ENCODE measurements at regions not wholly inside any gene's neighbourhood (a gene's known extent, or its start where the extent isn't known, plus 50 kb on each side); places are given as distances from the start of the nearest gene placed in this dataset.

DNA sequence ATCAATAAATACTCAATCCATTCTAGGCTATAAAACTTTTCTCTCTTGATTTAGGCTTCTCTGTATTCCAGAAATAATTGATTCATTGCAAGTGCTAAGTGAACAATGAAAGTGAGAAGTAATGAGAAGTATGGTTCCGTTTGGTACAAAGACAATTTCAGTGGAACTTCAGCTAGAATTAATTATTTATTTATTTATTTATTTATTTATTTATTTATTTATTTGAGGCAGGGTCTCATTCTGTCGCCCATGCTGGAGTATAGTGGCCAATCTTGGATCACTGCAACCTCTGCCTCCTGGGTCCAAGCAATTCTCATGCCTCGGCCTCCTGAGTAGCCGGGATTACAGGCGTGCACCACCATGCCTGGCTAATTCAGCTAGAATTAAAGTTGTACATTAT is 262.1 kb downstream of the B3GLCT start:
- H3K9me3 ChIP-seq (ENCODE audit: control insufficient read depth, insufficient read depth, low read length) = 0 out of 2 replicates have a peak, but pooled peaks cover 3% of the 10 kb centered on the region
- no peaks in the 10 kb centered on the region for H3K4me1 ChIP-seq (ENCODE audit: insufficient read depth, low read length)
- no peak overlapping the region for H3K9ac ChIP-seq (ENCODE audit: low read depth, low read length)
- no peaks in the 10 kb centered on the region for H3K36me3 ChIP-seq (ENCODE audit: insufficient read depth, low read length)

DNA sequence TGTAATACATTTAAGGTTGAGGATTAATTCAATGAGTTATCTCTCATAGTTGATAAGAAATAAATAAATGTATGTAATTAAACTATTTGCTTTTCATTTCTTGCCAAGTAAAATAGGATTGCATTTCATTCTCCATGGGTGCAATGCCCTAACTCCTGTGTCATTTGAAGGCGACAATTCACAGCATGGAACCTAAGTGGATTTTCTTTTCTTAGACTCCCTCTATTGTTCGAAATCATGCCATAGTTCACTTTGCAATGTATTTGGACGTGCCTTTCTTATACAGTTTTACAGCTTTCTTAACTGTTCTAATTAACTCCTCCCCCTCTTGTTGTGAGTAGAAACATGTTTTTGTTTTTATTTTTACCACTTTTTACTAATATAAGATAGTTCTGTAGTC is 263.0 kb downstream of the B3GLCT start:
- Histone ChIP-seq H3K9ac (ENCODE audit: low read depth, low read length) (no peak overlapping the region), H3K36me3 (ENCODE audit: insufficient read depth, low read length) (no peaks in the 10 kb centered on the region), H3K4me1 (ENCODE audit: insufficient read depth, low read length) (no peaks in the 10 kb centered on the region), H3K9me3 (ENCODE audit: control insufficient read depth, insufficient read depth, low read length) (0 out of 2 replicates have a peak, but pooled peaks cover 3% of the 10 kb centered on the region)

DNA sequence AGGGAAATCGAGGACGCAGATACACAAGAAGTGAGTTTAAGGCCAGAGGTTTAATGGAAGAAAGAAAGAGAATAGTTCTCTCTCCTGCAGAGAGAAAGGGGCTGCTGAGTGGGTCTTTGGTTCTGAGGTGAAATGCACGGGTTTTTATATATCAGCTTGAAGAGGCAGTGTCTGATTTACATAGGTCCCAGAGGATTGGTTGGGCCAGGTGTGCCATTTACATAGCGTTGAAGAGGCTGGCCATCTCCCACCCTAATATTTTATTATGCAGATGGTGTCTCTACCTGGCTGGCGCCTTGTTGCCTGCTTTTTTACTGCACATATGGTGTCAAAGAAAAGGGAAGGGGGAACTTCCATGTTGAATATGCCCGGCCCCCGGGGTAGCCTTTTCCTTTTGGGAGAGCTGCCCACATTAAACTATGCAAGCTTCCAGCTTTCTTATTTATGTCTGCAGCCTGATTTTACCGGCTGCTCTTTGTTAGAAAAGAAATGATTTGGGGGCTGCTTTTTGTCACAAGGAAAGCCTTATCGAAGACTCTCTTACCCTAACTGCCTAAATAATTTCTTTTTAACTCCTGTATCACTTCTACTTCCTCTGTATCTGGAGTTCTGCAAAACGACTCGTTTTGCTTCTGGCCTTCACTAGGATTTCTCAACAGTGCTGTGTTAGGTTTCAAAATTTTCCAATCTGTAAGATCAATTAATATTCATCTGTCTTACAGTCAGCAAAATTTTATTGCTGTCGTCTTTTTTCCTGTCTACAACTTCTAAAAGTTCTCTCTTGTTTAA is 268.5 kb downstream of the B3GLCT start:
- H3K36me3 ChIP-seq (ENCODE audit: insufficient read depth, low read length) = no peaks in the 10 kb centered on the region
- no peaks in the 10 kb centered on the region for H3K9me3 ChIP-seq (ENCODE audit: control insufficient read depth, insufficient read depth, low read length)
- H3K9ac ChIP-seq (ENCODE audit: low read depth, low read length) = no peak overlapping the region
- no peaks in the 10 kb centered on the region; the same call in 1 of the 2 replicates for H3K4me1 ChIP-seq (ENCODE audit: insufficient read depth, low read length)

DNA sequence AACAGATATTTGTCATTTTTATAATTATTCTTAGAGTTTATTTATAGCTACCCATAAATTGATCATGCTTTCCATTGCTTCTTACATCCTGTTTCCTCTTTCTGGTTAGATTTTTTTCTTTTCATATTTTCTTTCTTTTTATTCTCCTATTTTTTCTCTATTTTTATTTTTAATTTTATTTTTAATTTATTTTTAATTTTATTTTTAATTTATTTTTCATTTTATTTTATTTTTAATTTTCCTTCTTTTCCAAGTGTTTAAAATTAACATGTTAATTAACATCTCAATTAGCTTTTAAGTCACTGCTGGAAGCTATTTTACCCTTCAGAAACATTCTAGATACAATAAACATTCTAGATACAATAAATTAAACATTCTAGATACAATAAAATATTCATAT is 269.6 kb downstream of the B3GLCT start:
- no peak overlapping the region for H3K9ac ChIP-seq (ENCODE audit: low read depth, low read length)
- H3K9me3 ChIP-seq (ENCODE audit: control insufficient read depth, insufficient read depth, low read length) = no peaks in the 10 kb centered on the region
- no peaks in the 10 kb centered on the region for H3K36me3 ChIP-seq (ENCODE audit: insufficient read depth, low read length)
- no peaks in the 10 kb centered on the region; the same call in 1 of the 2 replicates for H3K4me1 ChIP-seq (ENCODE audit: insufficient read depth, low read length)

DNA sequence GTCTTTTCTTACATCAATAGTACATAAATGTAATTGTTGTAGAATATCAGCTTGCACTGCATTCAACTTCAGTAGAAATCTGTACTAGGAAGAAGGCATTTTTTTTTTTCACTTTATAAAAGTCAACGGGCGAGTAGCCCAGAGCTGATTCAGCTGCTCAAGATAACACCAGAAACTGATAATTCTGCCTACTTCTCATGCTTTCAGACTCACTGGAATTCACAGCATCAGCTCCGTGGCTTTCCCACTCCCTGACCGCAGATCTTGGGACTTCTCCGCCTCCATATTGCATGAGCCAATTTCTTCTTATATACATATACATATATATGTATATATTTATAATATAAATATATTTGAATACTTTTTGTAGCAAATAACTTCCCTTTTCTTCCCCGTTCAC is 263.1 kb upstream of the RXFP2 start:
- no peaks in the 10 kb centered on the region for H3K9me3 ChIP-seq (ENCODE audit: control insufficient read depth, insufficient read depth, low read length)
- no peaks in the 10 kb centered on the region for H3K4me1 ChIP-seq (ENCODE audit: insufficient read depth, low read length)
- H3K36me3 ChIP-seq (ENCODE audit: insufficient read depth, low read length) = no peaks in the 10 kb centered on the region
- H3K9ac ChIP-seq (ENCODE audit: low read depth, low read length) = no peak overlapping the region

DNA sequence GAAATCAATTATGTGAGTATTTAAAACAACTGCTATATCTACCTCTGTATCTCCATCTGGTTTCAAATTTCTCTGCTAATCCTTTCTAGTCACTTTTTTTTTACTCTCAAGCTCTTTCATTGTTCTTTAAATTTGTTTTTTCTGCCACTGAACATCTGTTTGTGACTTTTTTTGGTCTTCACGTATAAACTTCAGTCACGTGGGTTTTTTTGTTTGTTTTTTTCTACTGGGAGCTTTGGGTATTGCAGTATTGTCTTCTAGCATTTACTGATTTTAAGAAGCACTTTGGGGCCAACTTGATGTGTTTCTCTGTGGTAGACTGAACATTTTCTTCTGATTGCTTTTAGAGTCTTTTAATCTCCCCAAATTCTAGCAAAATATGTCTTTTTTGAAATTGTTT is 262.6 kb upstream of the RXFP2 start:
- Histone ChIP-seq H3K36me3 (ENCODE audit: insufficient read depth, low read length) (no peaks in the 10 kb centered on the region), H3K4me1 (ENCODE audit: insufficient read depth, low read length) (no peaks in the 10 kb centered on the region), H3K9ac (ENCODE audit: low read depth, low read length) (no peak overlapping the region), H3K9me3 (ENCODE audit: control insufficient read depth, insufficient read depth, low read length) (no peaks in the 10 kb centered on the region)

DNA sequence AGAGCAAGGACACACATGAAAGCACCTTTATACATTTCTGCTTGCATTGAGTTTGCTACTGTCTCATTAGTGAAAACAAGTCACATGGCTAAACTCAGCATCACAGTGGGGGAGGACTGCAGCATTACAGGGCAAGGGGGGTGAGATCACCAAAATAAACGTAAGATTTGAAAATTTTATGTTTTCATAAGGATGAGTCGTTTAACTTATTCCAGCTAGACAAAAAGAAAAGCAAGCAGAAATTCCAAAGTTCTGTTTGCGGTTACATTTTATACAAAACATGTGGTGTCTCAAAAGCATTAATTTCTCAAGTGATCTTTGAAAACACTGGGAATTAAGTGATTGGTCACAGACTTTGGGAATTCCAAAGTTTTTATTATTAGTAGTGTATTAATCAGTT is 261.4 kb upstream of the RXFP2 start:
- Histone ChIP-seq H3K4me1 (ENCODE audit: insufficient read depth, low read length) (no peaks in the 10 kb centered on the region), H3K36me3 (ENCODE audit: insufficient read depth, low read length) (no peaks in the 10 kb centered on the region), H3K9ac (ENCODE audit: low read depth, low read length) (no peak overlapping the region), H3K9me3 (ENCODE audit: control insufficient read depth, insufficient read depth, low read length) (no peaks in the 10 kb centered on the region)

DNA sequence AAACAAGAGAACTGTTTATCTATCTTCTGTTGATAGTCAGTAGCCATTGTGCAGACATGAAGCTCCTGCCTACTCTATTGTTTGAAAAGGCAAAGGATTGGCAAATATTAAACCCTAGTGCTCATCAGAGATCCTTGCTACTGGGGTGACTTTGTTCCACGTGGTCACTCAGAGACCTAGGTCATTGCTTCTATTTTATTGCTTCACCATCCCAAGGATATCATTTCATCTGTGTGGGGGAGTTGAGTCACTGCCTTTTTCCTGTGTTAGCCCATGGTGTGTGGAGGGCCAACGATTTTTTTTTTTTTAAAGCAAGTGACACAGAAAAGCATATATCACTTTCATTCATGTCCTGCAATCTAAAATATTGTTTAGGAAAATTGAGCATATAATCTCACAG is 254.1 kb upstream of the RXFP2 start:
- Histone ChIP-seq H3K36me3 (ENCODE audit: insufficient read depth, low read length) (no peaks in the 10 kb centered on the region), H3K9me3 (ENCODE audit: control insufficient read depth, insufficient read depth, low read length) (no peaks in the 10 kb centered on the region), H3K9ac (ENCODE audit: low read depth, low read length) (no peak overlapping the region), H3K4me1 (ENCODE audit: insufficient read depth, low read length) (no peaks in the 10 kb centered on the region)

DNA sequence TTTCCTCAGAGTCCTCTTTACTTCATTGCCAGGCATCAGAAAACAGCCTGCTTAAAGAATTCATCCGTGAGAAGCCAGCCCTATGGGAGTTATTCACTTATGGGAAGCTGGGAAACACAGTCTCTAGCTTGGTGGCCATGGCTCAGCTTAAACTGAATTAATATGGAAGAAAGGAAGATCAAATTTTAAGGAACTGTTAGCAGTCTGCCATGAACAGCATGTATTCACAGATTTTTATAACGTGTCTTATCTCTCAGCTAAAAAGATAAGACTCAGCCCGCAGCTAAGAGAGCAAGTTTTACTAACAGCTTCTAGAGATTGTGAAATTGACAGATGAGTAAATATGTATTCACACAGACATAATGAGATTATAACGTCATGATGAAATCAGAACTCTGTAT is 253.7 kb upstream of the RXFP2 start:
- Histone ChIP-seq H3K9me3 (ENCODE audit: control insufficient read depth, insufficient read depth, low read length) (no peaks in the 10 kb centered on the region), H3K36me3 (ENCODE audit: insufficient read depth, low read length) (no peaks in the 10 kb centered on the region), H3K4me1 (ENCODE audit: insufficient read depth, low read length) (no peaks in the 10 kb centered on the region), H3K9ac (ENCODE audit: low read depth, low read length) (no peak overlapping the region)

DNA sequence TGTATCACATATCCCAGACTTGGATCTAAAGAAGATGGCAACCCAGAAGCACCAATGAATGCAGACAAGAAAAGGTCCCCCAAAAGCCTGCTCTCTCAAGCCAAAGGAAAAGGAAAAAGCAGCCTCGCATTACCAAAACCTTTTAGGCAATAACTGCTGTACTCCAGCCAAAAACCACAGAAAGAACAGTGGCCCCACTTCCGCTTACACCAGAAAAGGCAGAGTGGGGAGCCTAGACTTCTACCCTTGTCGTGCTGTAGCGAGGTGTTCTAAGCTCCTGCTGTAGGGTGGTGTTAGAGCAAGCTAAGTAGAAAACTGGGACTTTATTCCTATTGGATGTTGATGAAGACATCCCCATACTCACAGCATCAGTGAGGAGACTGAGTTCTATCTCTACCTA is 244.0 kb upstream of the RXFP2 start:
- H3K36me3 ChIP-seq (ENCODE audit: insufficient read depth, low read length) = no peaks in the 10 kb centered on the region
- H3K9ac ChIP-seq (ENCODE audit: low read depth, low read length) = no peak overlapping the region
- H3K4me1 ChIP-seq (ENCODE audit: insufficient read depth, low read length) = no peaks in the 10 kb centered on the region
- peaks cover 6% of the 10 kb centered on the region; the same call in 1 of the 2 replicates for H3K9me3 ChIP-seq (ENCODE audit: control insufficient read depth, insufficient read depth, low read length)

DNA sequence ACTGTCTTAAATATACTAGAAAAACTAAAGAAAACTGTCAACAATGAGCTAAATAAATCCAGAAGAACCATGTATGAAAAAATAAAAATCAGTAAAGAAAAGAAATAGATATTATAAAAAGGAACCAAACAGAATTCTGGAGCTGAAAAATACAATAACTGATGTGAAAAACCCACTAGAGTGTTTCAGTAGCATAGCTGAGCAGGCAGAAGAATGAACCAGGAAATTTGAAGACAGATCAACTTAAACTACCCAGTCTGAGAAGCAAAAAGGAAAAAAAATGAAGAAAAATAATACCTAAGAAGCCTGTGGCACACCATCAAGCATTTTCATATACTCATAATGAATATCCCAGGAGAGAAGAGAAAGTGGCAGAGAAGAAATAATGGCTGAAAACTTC is 240.1 kb upstream of the RXFP2 start:
- peaks cover 6% of the 10 kb centered on the region; the same call in 1 of the 2 replicates for H3K9me3 ChIP-seq (ENCODE audit: control insufficient read depth, insufficient read depth, low read length)
- H3K36me3 ChIP-seq (ENCODE audit: insufficient read depth, low read length) = no peaks in the 10 kb centered on the region
- no peaks in the 10 kb centered on the region for H3K4me1 ChIP-seq (ENCODE audit: insufficient read depth, low read length)
- H3K9ac ChIP-seq (ENCODE audit: low read depth, low read length) = no peak overlapping the region

DNA sequence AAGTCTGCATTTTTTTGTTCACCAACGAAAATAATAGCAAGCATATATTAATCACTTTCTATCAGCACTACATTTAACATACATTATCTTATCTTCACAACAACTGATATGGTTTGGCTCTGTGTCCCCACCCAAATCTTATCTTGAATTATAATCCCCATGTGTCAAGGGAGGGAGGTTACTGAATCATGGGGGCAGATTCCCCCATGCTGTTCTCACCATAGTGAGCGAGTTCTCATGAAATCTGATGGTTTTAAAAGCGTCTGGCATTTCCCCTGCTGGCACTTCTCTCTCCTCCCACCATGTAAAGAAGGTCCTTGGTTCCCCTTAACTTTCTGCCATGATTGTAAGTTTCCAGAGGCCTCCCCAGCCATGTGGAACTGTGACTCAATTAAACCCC is 235.7 kb upstream of the RXFP2 start:
- no peak overlapping the region for H3K9ac ChIP-seq (ENCODE audit: low read depth, low read length)

DNA sequence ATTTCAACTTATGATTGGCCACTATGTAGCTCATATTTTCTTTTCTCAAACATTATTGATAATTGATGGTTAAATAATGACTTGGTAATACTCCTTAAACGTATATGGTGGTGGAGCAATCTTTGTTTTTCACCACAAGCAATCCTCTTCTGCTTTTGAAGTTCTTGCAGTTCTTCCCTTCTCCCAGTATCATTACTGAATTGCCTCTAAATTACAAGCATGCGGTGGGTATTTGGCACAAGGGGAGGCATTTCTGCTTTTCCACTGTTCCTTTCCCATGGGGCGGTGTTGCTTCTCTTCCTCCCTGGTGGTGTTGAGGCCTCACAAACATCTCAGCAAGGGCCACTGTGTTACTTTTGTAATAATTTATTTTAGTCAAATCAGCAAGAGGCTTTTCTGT is 234.4 kb upstream of the RXFP2 start:
- no peaks in the 10 kb centered on the region for H3K9me3 ChIP-seq (ENCODE audit: control insufficient read depth, insufficient read depth, low read length)
- H3K36me3 ChIP-seq (ENCODE audit: insufficient read depth, low read length) = no peaks in the 10 kb centered on the region
- no peak overlapping the region for H3K9ac ChIP-seq (ENCODE audit: low read depth, low read length)
- H3K4me1 ChIP-seq (ENCODE audit: insufficient read depth, low read length) = no peaks in the 10 kb centered on the region

More for the DNA sequence above, 235.7 kb upstream of the RXFP2 start:
- Histone ChIP-seq H3K4me1 (ENCODE audit: insufficient read depth, low read length) (no peaks in the 10 kb centered on the region), H3K9me3 (ENCODE audit: control insufficient read depth, insufficient read depth, low read length) (peaks cover 4% of the 10 kb centered on the region; the same call in 1 of the 2 replicates), H3K36me3 (ENCODE audit: insufficient read depth, low read length) (no peaks in the 10 kb centered on the region)

DNA sequence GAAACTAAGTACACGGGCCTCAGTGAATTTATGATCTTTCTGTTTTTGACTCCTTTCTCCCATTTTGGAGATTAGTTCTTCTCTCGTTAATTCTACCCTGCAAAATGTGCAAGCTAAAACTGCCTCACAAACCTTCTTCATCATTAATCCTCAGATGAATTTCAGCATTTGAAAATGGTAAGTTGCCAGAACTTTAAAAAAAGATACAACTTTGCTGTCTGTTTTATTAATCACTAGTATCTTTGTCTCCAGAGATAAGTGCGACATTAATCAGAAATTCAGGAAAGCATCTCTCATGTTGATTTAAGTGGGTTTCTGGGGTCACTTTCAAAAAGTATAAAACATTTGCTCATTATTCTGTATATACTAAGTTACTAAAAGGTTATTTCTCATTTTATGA is 227.0 kb upstream of the RXFP2 start:
- H3K9me3 ChIP-seq (ENCODE audit: control insufficient read depth, insufficient read depth, low read length) = no peaks in the 10 kb centered on the region
- no peak overlapping the region for H3K9ac ChIP-seq (ENCODE audit: low read depth, low read length)
- H3K36me3 ChIP-seq (ENCODE audit: insufficient read depth, low read length) = no peaks in the 10 kb centered on the region
- H3K4me1 ChIP-seq (ENCODE audit: insufficient read depth, low read length) = no peaks in the 10 kb centered on the region

DNA sequence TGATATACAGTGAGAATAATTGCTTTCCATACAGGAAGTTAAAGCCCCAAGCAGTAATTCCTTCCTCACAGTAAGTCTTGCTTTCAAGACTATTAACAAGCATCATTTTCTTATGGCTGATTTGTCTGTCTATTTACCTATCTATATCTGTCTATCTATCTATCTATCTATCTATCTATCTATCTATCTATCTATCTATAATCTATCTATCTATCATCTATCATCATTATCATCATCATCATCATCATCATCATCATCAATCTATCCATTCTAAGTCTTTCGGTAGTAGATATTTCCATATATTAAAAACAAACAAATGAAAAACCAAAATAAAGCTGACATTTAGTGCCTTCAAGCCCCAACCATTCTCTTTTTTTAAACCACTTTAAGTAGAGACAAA is 224.4 kb upstream of the RXFP2 start:
- H3K4me1 ChIP-seq (ENCODE audit: insufficient read depth, low read length) = no peaks in the 10 kb centered on the region
- H3K9ac ChIP-seq (ENCODE audit: low read depth, low read length) = no peak overlapping the region; the same call in 1 of the 2 replicates
- no peaks in the 10 kb centered on the region for H3K9me3 ChIP-seq (ENCODE audit: control insufficient read depth, insufficient read depth, low read length)
- no peaks in the 10 kb centered on the region for H3K36me3 ChIP-seq (ENCODE audit: insufficient read depth, low read length)
